NCI-H748 (cell line): ENCODE measurements at regions not wholly inside any gene's neighbourhood (a gene's known extent, or its start where the extent isn't known, plus 50 kb on each side); places are given as distances from the start of the nearest gene placed in this dataset.
A peak's percentile ranks its signal among the peaks of the same experiment; 100 is the strongest.

Experiments
- DNase-seq: peaks from one replicate; lab custom pipeline; 2025; ENCODE audit not compliant: unreplicated experiment; lab: John Stamatoyannopoulos, UW

DNA sequence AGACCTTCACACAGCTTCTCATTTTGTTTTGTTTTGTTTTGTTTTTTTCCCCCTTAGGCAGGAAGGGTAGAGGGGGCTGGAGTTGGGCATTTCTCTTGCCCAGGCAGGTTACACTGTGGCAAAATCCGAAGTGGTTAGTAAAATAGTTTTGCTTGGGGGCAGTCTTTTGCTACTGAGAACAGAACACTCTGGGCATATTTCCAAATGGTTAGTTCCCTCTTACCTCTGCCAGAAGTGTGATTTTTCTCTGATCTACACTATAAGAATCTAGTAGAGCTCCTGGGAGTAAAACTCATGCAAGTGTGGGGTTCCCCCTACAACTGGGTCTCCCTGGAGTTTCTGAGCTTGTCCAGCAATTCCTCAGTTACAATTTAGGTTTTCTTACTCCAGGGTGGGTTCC is 61.7 kb downstream of the NPS start:
- DNase-seq: no peak

DNA sequence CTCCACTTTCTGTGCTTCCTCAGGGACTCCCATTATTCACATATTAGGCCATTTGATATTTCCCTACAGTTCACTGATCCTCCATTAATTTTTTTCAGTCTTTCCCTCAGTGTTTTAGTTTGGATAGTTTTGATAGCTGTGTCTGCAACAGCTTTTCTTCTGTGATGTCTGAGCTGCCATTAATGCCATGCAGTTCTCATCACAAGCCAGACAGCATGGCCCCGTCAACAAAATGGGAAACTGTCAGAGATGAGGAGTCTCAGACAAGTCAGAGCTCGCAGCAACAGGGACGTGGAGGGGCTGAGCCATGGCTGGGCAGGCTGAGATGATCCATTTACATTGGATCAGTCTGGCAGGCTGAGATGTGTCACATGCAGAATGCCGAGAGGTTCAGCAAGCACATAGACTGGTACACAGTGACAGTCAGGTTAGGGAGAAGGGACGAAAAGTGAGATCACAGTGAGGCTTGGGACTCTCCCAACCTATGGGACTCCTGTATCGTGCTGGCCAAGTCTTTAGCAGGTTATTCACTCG is 65.4 kb downstream of the NPS start:
- DNase-seq: no peak

DNA sequence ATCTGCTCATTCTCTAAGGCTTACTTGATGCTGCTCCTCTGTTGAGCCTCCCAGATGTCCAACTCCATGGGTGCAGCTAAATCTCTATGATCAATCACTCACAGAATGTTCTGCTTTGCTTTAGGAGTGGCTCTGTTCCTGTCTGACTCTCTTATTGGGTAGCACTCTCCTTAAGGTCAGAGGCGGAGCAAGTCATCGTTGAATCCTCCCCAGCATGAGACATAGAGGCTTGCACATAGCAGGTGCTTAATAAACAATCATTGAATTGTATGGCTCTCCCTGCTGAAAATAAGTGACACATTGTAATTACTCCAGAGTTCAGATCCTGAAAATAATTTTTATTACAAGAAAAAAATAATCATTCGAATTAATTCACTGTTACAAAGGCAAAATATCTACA is 69.7 kb downstream of the NPS start:
- DNase-seq: no peak

DNA sequence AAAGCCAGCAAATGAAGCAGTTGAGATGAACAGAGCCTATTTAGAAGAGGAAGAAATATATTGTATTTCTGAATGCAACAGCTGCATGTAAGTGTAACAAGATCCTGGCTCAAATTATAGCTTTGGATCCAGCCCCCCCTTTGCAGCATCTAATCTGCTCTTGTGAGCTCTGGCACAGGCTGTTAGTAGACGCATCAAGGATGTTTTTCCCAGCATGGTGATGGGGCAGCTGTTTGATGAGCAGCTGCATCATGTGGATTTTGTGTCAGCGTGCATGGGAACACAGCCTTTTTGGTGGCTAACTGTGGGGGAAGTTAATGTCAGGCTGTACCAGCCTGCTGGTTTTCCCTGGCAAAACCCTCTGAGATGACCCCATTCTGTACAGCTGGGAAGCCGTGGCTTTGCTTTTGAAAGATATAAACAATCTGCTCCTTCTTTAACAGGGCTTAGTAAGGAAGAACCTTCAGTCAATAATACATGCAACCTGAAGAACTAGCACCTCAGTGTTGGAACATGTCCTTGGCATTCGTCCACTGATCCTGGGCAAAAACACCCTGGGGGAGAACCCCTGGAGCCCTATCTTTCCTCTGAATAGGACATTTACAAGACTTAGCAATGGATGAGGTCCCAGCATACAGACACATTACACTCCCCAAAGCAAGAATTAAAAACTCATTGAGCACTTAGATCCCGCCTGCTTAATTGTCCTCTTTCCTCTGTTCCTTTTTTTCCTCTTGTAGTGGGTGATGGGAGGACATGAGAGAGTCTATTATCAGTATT is 70.6 kb downstream of the NPS start:
- DNase-seq: peak; percentile 80

DNA sequence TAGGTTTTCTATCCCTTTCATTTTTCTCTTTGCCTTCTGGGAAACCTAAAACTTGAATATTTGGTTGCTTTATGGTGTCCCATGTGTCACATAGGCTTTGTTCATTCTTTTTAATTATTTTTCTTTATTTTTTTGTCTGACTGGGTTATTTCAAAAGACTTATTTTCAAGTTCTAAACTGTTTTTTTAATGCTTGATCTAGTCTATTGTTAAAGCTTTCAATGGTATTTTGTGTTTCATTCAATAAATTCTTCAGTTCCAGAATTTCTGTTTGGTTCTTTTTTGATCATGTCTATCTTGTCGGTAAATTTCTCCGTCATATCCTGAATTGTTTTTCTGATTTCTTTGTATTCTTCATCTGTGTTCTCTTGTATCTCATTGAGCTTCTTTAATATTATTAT is 86.8 kb downstream of the NPS start:
- no peak for DNase-seq

DNA sequence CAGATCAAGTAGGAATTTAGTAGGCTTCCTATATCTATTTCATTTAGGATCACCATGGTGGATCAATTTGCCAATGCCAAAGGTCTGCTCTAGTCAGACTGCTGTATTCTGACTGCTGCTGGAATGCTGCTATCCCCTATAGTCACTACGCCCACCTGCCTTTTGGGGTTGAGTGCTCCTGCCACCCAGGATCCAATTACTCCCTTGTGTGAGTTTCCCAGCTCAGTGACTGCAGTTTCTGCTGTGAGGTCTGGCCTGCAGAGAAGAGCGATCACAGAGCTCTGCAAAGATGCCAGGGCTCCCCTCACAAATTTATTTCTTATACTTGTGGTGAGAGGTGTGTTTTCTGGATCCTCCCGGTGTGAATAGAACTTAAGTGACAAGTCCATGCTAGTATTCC is 88.1 kb upstream of the FOXI2 start:
- DNase-seq: no peak

DNA sequence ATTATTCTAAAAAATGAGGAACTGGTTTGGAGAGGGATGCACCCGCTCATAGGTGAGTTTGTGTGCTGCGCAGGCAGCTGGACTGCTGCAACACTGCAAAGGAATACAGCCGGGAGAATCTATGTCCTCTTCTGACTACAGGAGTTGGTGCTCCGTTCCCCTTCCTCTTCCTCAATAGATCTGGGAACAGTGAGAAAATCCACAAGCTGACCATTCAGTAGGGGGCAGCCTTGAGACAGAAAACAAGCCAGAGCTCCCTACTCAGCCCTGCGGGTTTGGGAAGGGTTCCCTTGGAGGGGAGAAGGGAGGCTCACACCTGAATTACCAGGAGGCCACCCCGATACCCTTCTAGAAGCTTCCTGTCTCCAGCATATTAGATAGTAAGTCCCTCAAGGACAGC is 87.3 kb upstream of the FOXI2 start:
- peak; percentile 33 for DNase-seq

DNA sequence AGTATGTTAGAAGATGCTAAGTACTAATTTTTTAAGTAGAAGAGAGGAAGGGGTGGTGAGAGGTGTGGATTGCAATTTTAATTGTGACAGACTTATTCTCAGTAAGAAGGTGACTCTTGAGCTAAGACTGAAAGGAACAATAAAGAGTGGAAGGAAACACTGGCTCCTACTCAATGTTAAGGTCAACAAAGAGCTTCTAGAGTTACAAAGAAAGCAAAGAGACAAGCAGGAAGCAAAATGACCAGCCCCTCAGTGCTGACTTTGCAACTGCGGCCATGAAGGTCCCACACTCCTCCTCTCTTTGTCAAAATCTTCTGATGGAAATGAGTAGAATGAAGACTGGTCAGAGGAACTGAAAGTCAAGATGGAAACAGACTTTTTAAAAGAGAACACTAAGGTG is 79.9 kb upstream of the FOXI2 start:
- DNase-seq: no peak

DNA sequence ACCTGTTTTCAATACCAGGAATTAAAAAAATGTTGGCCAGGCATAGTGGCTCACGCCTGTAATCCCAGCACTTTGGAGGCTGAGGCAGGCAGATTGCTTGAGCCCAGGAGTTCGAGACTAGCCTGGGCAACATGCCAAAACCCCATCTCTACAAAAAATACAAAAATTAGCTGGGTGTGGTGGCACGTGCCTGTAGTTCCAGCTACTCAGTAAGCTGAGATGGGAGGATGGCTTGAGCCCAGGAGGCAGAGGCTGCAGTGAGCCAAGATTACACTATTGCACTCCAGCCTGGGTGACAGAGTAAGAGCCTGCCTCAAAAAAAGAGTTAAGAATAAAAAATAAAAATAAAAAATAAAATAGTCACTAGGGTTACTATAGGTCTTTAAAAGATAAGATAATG is 60.6 kb upstream of the FOXI2 start:
- peak; percentile 25 for DNase-seq

DNA sequence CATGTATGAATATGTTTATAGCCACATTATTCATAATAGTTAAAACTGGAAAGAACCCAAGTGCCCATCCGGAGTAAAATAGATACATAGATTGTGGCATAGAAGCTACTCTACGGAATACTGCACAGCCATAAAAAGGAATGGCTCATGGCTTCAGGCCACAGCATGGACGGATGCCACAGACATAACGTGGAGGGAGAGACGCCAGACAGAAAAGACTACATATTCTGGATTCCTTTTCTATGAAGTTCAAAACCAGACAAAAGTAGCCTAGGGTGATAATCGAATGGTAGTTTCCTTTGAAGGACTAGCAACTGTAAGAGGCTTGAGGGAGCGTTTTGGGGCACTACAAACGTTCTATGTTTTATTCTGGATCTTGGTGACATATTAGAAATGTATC is 58.9 kb upstream of the FOXI2 start:
- DNase-seq: no peak

DNA sequence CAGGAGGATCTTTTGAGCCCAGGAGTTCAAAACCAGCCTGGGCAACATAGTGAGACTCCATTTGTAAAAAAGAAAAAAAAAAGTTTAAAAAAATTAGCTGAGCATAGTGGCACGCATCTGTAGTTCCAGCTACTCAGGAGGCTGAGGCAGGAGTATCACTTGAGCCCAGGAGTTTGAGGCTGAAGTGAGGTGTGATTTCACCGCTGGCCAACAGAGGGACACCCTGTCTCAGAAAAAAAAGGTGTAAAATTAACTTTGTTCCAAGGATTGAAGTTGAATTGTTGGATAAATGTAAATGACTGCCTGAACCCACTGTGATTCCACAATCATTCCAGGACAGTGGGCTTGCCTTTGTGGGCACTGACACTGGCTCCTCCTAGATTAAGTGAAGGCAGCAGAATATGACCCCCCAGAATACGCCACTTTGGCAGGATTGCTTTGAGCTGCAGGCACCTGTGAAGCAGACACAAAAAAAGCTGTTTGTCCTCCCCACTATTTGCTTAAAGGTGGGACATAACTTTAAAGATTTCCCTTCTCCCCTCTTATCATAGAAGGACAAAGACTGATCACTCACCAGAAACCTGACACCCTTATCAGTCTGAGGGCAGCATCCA is 57.2 kb upstream of the FOXI2 start:
- no peak for DNase-seq
